Retinal pigment epithelial cell (primary cell): ENCODE measurements at regions not wholly inside any gene's neighbourhood (a gene's known extent, or its start where the extent isn't known, plus 50 kb on each side); places are given as distances from the start of the nearest gene placed in this dataset.

Experiments
- DNase-seq: peaks from one replicate; pipeline ENCODE4 v3.0.0-alpha.2; 2010; ENCODE audit warnings: low read depth
- H3K4me3 ChIP-seq: 2 replicates; pipeline ENCODE4 v1.5.1; 2011; ENCODE audit warnings: mild to moderate bottlenecking, low read length, control low read depth, moderate library complexity
- TF ChIP-seq, protein P1 (sequence below): conservative IDR thresholded peaks from 2 replicates; pipeline ENCODE4 v1.5.1; 2011; ENCODE audit warnings: low read depth, low read length, control low read depth, inconsistent platforms

DNA sequence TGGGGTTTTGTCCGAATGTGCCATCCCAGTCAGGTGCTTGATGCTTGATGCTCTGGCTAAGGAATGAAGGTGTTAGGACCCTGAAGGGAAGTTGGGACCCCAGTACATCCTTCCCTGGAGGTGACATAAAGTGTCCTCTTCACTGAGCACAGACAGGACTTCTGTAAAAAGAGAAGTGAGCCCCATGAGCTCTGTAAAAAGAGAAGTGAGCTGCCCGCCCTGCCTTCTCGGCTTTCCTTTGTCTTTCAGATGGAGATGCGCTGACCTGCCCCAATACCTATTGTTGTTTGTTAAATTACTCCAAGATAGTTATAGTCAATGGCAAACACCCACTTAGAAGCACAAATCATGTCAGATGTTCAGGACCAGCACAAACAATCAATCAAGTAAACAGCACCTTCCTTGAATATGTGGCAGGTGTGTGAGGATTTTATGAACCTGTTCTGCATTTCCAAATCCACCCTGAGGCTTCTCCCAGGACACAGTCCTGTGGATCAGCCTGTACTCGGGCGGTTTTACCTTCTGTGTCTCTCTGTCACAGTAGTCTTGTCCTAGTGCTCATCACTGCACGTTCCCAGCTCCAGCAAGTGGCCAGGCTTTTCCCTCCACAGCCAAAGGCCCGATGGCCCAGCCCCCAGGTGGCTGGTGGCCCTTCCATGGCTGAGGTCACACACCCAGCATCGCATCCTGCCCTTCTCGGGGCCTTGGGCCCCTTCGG, 191.4 kb downstream of the MTRR start:
- DNase-seq = no peak
- H3K4me3 ChIP-seq = no peak overlapping the region
- TF ChIP-seq, protein P1, sequence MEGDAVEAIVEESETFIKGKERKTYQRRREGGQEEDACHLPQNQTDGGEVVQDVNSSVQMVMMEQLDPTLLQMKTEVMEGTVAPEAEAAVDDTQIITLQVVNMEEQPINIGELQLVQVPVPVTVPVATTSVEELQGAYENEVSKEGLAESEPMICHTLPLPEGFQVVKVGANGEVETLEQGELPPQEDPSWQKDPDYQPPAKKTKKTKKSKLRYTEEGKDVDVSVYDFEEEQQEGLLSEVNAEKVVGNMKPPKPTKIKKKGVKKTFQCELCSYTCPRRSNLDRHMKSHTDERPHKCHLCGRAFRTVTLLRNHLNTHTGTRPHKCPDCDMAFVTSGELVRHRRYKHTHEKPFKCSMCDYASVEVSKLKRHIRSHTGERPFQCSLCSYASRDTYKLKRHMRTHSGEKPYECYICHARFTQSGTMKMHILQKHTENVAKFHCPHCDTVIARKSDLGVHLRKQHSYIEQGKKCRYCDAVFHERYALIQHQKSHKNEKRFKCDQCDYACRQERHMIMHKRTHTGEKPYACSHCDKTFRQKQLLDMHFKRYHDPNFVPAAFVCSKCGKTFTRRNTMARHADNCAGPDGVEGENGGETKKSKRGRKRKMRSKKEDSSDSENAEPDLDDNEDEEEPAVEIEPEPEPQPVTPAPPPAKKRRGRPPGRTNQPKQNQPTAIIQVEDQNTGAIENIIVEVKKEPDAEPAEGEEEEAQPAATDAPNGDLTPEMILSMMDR = no peak

DNA sequence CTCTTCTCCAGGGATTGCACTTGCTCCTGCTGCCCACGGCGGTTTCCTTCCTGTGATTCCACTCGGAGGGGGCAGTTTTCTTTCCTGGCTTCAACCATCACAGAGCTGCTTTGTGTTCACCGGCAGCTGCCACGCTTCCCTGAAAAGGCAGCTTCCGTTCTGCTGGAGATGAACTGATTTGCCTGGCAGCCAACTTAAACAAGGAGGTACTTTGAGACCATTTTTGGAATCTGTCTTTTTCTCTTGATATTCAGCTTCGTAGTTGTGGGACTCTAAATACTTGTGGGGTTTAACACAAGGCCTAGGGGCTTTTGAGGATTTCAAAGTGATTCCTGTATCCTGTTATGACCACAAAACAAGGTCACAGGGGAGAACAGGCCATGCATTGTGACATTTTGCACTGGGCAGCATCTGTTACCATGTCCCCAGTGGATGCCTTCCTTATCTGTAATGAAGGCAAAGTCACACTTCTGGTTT, 192.0 kb downstream of the MTRR start:
- no peak overlapping the region for H3K4me3 ChIP-seq
- TF ChIP-seq, protein P1 = no peak
- DNase-seq = no peak

DNA sequence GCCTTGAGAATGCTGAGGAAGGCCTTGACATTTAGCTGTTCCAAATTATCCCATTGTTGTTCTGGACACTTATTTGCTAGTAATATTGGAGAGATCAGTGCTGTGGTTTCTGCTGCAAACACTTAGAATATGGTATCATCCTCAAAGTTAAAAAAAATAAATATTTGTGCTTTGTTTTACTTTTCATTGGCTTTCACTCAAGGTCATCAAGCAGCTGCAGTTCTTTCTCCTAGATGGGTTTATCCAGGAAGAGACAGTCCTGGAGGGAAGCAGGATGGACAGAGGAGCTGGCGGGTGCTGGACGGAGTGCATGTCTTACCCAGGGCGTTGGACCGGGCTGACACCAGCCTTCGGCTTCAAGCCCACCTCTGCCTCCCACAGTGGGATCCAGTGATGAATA, 193.6 kb downstream of the MTRR start:
- TF ChIP-seq, protein P1 = no peak
- no peak for DNase-seq
- no peak overlapping the region for H3K4me3 ChIP-seq

DNA sequence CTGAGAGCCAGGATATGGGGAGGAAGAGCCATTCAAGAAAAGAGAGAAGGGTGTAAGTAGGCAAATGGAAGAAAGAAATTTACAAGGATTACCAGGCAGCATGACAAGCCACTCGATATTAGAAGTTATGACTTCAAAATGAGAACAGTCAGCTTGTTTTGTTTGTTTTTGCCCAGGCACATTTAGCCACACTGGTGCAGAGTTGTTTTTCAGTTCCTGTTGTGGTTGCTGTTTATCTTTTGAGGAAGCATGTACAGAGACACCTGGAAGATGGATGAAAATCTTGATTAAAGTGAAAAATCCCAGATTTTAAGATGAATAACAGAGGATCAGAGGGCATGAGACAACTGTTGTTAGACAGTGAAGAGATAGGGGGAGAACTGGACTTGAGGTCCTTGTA, 199.1 kb downstream of the MTRR start:
- DNase-seq = no peak
- H3K4me3 ChIP-seq = no peak overlapping the region
- TF ChIP-seq, protein P1 = no peak

DNA sequence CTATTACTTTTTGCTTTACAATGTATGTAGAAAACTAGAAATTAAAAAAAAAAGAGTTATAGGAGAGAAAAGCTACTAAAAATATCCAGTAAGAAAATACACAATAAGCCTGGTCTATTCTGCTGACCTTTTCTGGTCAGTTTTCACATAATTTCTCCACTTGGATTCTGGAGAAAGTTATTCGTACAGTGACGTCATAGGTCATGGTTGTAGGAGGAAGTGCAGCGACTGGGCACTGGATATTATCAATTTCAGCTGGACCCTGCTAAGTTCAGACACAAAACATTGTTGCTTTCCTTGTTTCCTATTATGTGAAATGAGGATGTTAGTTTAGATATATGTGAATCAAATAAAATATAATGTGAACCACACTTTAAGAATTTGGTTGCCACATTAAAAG, 201.2 kb downstream of the MTRR start:
- no peak overlapping the region for H3K4me3 ChIP-seq
- TF ChIP-seq, protein P1 = no peak
- no peak for DNase-seq

DNA sequence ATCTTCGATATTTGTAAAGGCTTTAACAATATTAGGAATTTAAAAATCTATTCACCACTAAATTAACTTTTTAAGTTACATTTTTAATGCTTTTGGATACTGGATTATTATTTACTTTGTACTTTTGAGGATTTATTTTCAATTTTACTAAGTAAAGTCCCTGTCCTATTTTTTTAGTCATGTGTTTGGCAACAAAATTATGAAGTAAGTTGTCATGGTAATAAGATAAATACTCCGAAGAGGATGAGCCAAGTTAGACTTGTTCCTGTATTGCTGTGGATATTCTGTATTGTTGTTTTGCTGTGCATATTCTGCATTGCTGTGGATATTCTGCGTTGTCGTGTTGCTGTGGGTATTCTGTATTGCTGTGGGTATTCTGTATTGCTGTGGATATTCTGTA, 210.1 kb downstream of the MTRR start:
- TF ChIP-seq, protein P1 = no peak
- no peak for DNase-seq
- H3K4me3 ChIP-seq = no peak overlapping the region

DNA sequence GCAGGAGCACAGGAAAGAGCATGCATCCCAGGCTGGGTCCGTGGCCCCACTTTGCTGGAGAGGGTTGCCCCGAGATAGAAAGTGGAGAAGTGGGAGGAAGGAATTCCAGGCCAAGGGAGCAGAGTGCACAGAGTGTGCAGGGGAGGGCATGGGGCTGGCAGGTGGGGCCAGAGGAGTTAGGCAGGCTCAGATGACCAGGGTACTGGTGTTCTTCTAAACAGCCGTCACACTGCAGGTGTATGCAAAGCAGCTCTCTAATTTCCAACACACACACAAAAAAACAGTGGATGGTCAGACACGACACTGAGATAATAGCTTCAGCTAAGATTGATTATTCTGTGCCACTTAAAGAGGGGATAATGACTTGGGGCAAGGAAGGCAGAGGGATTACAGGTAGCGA, 212.2 kb downstream of the MTRR start:
- H3K4me3 ChIP-seq = no peak overlapping the region
- TF ChIP-seq, protein P1 = no peak
- no peak for DNase-seq
